GM12892 (cell line): ENCODE measurements at regions not wholly inside any gene's neighbourhood (a gene's known extent, or its start where the extent isn't known, plus 50 kb on each side); places are given as distances from the start of the nearest gene placed in this dataset.

Experiments
- POLR2A ChIP-seq: IDR thresholded peaks from 2 replicates; pipeline ENCODE4 v1.6.1; 2011; ENCODE audit warnings: low read depth, low read length, control low read depth
- POLR2AphosphoS5 ChIP-seq: IDR thresholded peaks from 2 replicates; pipeline ENCODE4 v1.6.1; 2011; ENCODE audit warnings: low read depth, low read length, control low read depth
- TAF1 ChIP-seq: IDR thresholded peaks from 2 replicates; pipeline ENCODE4 v1.6.1; 2011; ENCODE audit warnings: low read depth, mild to moderate bottlenecking, control low read depth, low read length, borderline replicate concordance

- TF ChIP-seq POLR2A, result no peak
- no peak for TF ChIP-seq TAF1
- no peak for TF ChIP-seq POLR2AphosphoS5
These were observed 376.2 kb downstream of the IRX2 start for GRCh38 chr5:2375291-2375690.
